ENCODE measurements at regions not wholly inside any gene's neighbourhood (a gene's known extent, or its start where the extent isn't known, plus 50 kb on each side); places are given as distances from the start of the nearest gene placed in this dataset.

GRCh38 chr18:75784390-75784789 lies 356.9 kb upstream of the SMIM21 start:
- Histone ChIP-seq H3K4me2 (ENCODE audit: low read length) (no peak overlapping the region), H4K20me1 (ENCODE audit: insufficient read depth, low read length) (no peaks in the 10 kb centered on the region), H2AFZ (ENCODE audit: low read length) (no peak overlapping the region), H3K4me3 (ENCODE audit: low read depth, low read length, poor library complexity, severe bottlenecking) (no peak overlapping the region), H3K9me2 (ENCODE audit: insufficient read depth, low read length) (no peaks in the 10 kb centered on the region), H3K4me1 (ENCODE audit: insufficient read depth, low read length, poor library complexity, severe bottlenecking) (no peaks in the 10 kb centered on the region), H3K9me3 (ENCODE audit: low read length) (no peaks in the 10 kb centered on the region), H3K79me2 (ENCODE audit: insufficient read depth, low read depth, low read length) (no peaks in the 10 kb centered on the region), H3K27ac (ENCODE audit: low read depth, low read length, poor library complexity, severe bottlenecking) (no peak overlapping the region), H3K36me3 (ENCODE audit: insufficient read depth, low read length) (no peaks in the 10 kb centered on the region)
- intact Hi-C loops (cut with micrococcal nuclease; ENCODE audit: unreplicated experiment), result no loop called here
- TF ChIP-seq CTCF (conservative IDR thresholded peaks at IDR 0.05; ENCODE audit: low read length), result no peak
- TF ChIP-seq EZH2phosphoT487 (IDR thresholded peaks at IDR 0.05; ENCODE audit: borderline replicate concordance, low read depth, low read length), result no peak
- no TSS peak for BruUV-seq (replicated peaks)
- DNase-seq (ENCODE audit: low spot score), result no peak
- ChIA-PET CTCF (ENCODE audit: unreplicated experiment) (no interaction called here), POLR2A (no interaction called here)

DNA sequence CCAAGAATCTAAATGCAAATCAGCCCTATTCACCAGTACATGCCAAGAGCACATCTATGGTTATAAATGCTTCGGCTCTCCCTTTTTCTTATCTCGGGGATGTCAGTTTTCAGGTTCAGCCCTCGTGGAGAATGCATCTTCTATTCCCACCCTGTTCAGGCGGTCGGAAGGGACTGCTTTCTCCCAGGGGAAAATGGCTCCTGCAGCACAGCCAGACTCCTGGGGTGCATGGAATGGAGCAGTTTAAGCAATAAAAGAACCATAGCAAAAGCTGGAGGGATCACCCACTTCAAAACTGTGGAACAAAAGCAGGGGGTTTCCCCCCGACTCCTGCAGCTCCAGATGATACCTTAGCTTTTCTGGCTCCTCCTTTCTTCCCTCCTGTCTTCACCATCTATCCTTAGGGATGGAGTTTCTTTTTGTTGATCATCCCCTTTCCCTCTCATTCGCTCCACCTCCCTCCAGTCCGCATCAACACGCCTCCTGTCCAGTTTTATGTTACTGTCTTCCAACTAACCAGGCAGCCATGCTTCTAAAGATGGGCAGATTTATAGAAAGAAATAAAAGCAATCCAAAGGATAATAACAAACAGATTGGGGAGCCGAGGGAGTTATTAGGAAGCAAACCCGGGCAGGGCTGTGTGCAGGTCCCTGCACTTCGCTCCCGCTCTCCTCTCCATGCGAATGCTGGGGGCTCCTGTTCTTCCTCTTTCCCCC lies 356.2 kb upstream of the SMIM21 start:
- H3K4me1 ChIP-seq (ENCODE audit: insufficient read depth, low read length, poor library complexity, severe bottlenecking), result no peaks in the 10 kb centered on the region
- no peak overlapping the region for H2AFZ ChIP-seq (ENCODE audit: low read length)
- no peaks in the 10 kb centered on the region for H3K9me3 ChIP-seq (ENCODE audit: low read length)
- H3K4me3 ChIP-seq (ENCODE audit: low read depth, low read length, poor library complexity, severe bottlenecking), result no peak overlapping the region
- intact Hi-C loops (cut with micrococcal nuclease; ENCODE audit: unreplicated experiment), result no loop called here
- no peaks in the 10 kb centered on the region for H4K20me1 ChIP-seq (ENCODE audit: insufficient read depth, low read length)
- no peaks in the 10 kb centered on the region for H3K36me3 ChIP-seq (ENCODE audit: insufficient read depth, low read length)
- no peak for TF ChIP-seq CTCF (conservative IDR thresholded peaks at IDR 0.05; ENCODE audit: low read length)
- no peak for TF ChIP-seq EZH2phosphoT487 (IDR thresholded peaks at IDR 0.05; ENCODE audit: borderline replicate concordance, low read depth, low read length)
- BruUV-seq (replicated peaks), result no TSS peak
- H3K27ac ChIP-seq (ENCODE audit: low read depth, low read length, poor library complexity, severe bottlenecking), result no peak overlapping the region
- no peaks in the 10 kb centered on the region for H3K79me2 ChIP-seq (ENCODE audit: insufficient read depth, low read depth, low read length)
- ChIA-PET CTCF (ENCODE audit: unreplicated experiment) (no interaction called here), POLR2A (no interaction called here)
- H3K4me2 ChIP-seq (ENCODE audit: low read length), result no peak overlapping the region
- no peaks in the 10 kb centered on the region for H3K9me2 ChIP-seq (ENCODE audit: insufficient read depth, low read length)
- no peak for DNase-seq (ENCODE audit: low spot score)

- Histone ChIP-seq H3K4me1 (ENCODE audit: insufficient read depth, low read length, poor library complexity, severe bottlenecking) (no peaks in the 10 kb centered on the region), H3K4me3 (ENCODE audit: low read depth, low read length, poor library complexity, severe bottlenecking) (no peak overlapping the region), H3K27ac (ENCODE audit: low read depth, low read length, poor library complexity, severe bottlenecking) (no peak overlapping the region), H3K4me2 (ENCODE audit: low read length) (no peak overlapping the region), H3K36me3 (ENCODE audit: insufficient read depth, low read length) (no peaks in the 10 kb centered on the region), H2AFZ (ENCODE audit: low read length) (no peak overlapping the region), H3K9me2 (ENCODE audit: insufficient read depth, low read length) (no peaks in the 10 kb centered on the region), H3K9me3 (ENCODE audit: low read length) (no peaks in the 10 kb centered on the region), H4K20me1 (ENCODE audit: insufficient read depth, low read length) (no peaks in the 10 kb centered on the region), H3K79me2 (ENCODE audit: insufficient read depth, low read depth, low read length) (no peaks in the 10 kb centered on the region)
- CTCF ChIA-PET (ENCODE audit: unreplicated experiment), result no interaction called here
- intact Hi-C loops (cut with micrococcal nuclease; ENCODE audit: unreplicated experiment), result no loop called here
- TF ChIP-seq CTCF (conservative IDR thresholded peaks at IDR 0.05; ENCODE audit: low read length), result no peak
- no peak for TF ChIP-seq EZH2phosphoT487 (IDR thresholded peaks at IDR 0.05; ENCODE audit: borderline replicate concordance, low read depth, low read length)
- POLR2A ChIA-PET, result no interaction called here
- no TSS peak for BruUV-seq (replicated peaks)
- DNase-seq (ENCODE audit: low spot score), result no peak
Measured at GRCh38 chr18:75782826-75783225, 355.3 kb upstream of the SMIM21 start.
